ENCODE measurements at regions not wholly inside any gene's neighbourhood (a gene's known extent, or its start where the extent isn't known, plus 50 kb on each side); places are given as distances from the start of the nearest gene placed in this dataset.

DNA sequence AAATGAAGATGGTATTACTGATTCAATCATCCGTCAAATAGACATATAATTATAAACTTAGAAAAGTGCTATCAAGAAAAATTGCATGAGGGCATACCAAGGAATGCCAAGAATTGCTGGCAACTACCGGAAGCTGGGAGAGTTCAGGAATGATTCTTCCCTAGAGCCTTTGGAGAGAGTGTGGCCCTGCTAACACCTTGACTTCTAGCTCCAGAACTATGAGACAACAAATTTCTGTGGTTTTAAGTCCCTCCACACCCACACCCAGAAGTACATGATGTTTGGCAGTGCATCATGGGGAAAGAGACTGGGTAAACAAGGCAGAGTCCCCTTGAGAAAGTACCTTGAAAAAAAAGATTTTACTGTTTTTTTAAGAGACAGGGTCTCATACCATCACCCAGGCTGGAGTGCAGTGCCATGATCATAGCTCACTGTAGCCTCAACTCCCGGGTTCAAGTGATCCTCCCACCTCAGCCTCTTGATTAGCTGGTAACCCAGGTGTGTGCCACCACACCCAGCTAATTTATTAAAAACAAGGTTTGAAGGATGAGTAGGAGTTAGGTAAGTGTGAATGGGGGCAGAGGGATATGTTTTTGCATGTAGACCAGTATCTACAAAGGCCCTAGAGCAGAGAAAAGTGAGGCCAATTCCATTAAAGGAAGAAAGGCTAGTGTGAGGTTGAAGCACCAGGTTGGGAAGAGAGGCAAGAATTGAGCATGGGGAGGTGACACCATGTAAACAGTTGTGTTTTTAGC, 53.1 kb downstream of the GSX2 start:
- in situ Hi-C loops (cut with HindIII; ENCODE audit: low sequenced_read_pairs), result no loop called here

DNA sequence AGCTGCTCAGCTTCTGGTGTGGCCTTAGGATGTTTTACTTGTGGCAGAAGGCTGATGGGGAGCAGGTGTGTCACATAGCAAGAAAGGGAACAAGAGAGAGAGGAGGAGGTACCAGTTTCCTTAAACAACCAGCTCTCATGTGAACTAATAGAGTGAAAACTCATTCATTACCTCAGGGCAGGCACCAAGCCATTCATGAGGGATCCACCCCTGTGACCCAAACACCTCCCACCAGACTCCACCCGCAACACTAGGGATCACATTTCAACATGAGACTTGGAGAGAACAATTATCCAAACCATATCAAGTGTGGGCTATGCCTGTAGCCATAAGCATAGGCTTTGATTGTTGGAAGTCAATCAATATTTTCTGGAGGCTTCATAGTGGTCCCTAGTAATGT, 56.0 kb downstream of the GSX2 start:
- in situ Hi-C loops (cut with HindIII; ENCODE audit: low sequenced_read_pairs), result no loop called here

DNA sequence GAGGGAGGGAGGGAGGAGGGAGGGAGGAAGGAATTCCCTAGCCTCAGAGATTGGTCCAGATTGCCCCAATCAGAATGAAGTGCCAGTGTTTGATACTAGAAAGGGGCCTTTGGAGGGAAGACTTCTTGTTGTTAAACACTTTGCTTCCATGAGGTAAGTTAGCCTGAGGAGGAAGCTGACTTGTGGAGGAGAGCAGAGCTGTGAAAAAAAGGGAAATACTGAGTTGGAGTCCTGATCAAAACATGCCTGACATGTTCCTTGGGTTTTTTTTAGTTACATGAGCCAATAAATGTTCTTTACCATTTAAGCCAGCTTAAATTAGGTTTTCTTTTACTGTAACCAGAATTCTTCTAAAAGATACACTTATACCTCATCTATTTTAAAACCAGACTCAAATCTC, 57.6 kb downstream of the GSX2 start:
- in situ Hi-C loops (cut with HindIII; ENCODE audit: low sequenced_read_pairs), result no loop called here

DNA sequence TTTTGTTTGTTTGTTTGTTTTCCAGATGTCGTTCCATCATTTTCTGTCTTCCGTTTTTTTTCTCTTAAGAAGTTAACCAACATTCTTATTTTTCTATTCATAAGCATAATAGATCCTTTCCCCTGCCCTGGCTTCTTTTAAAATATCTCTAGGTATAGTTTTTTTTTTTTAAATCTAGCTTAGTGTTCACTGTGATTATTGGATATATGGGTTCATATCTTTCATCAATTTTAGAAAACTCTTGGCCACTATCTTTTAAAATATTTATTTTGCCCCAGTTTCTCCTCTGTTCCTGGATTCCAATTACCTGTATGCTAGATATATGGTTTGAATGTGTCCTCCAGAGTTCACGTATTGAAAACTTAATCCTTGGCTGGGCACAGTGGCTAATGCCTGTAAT, 59.6 kb downstream of the GSX2 start:
- in situ Hi-C loops (cut with HindIII; ENCODE audit: low sequenced_read_pairs), result no loop called here

DNA sequence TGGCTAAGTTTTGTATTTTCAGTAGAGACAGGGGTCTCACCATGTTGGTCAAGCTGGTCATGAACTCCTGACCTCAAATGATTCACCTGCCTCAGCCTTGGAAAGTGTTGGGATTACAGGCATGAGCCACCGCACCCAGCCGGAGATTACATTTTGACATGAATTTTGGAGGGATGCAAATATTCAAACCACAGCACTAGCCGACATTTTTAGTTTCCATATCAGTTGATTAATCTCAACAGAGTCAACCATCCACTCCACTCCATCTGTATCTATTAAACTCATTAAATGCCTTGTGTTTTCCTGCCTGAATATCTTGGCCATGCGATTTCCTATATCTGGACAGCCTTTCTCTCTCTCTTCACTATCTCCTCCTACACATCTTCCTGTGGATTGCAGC, 64.1 kb upstream of the PDGFRA start:
- in situ Hi-C loops (cut with HindIII; ENCODE audit: low sequenced_read_pairs), result no loop called here

DNA sequence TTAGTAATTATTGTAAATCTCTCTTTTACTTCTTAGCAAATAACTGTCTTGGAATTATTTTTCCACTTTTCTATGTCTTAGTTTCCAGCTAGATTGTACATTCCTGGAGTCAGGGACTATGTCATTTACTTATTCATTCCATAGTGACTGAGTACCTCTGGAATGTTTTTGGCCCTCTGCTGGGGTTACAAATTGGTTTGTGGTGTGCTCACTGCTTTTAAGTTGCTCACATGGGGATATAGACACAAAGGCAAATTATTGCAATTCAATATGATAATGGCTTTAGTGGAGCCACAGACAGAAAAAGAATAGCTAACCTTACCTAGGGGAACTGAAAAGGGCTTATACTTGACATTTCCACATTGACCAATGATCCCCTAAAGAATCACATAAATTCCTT, 63.7 kb upstream of the PDGFRA start:
- in situ Hi-C loops (cut with HindIII; ENCODE audit: low sequenced_read_pairs), result no loop called here

DNA sequence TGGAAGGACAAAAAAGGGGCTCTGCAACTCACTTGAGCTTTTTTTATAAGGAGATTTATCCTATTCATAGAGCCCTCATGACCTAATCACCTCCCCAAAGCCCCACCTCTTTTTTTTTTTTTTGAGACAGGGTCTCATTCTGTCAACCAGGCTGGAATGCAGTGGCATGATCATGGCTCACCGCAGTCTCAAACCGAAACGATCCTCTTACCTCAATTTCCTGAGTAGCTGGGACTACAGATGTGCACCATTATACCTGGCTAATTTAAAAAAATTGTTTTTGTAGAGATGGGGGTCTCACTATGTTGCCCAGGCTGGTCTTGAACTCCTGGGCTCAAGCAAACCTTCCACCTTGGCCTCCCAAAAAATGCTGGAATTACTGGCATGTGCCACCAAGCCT, 61.6 kb upstream of the PDGFRA start:
- in situ Hi-C loops (cut with HindIII; ENCODE audit: low sequenced_read_pairs), result no loop called here

DNA sequence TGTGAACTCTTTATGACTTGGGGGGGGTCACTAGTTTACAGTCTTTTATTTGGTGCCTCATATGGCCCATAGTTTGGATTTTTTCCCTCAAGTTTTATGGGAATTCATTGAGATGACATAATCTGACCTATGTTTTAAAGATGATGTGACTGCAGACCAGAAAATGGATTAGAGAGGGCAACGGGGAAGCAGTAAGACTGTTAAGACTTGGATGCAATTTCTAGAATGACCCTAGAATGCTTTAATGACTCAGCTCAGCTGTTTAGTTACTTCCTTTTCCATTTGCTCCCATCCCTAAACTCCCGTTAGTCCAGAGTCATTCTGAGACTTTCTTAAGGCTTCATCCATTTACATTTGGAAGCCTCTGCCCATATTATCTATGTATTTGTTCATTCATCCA, 59.9 kb upstream of the PDGFRA start:
- in situ Hi-C loops (cut with HindIII; ENCODE audit: low sequenced_read_pairs), result no loop called here

DNA sequence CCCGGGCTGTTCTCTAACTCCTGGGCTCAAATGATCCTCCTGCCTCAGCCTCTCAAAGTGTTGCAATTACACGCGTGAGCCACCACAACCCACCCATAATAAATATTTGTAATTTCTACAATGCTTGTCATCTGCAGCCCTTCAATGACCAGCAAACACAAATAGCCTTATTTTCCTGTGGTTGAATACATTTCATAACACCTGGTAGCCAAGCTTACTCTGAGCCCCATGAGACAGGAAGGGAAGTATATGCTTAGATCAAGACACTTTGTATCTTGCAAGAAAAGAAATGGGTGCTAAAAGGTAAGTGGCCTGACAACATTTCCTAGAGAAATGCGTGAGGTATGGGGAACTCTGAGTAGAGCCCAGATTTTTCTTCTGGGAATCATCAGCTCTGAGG, 56.9 kb upstream of the PDGFRA start:
- in situ Hi-C loops (cut with HindIII; ENCODE audit: low sequenced_read_pairs), result loop anchor here (5.0 kb wide), 1 partner anchor 35 kb away; no protein-coding TSS in a partner anchor

DNA sequence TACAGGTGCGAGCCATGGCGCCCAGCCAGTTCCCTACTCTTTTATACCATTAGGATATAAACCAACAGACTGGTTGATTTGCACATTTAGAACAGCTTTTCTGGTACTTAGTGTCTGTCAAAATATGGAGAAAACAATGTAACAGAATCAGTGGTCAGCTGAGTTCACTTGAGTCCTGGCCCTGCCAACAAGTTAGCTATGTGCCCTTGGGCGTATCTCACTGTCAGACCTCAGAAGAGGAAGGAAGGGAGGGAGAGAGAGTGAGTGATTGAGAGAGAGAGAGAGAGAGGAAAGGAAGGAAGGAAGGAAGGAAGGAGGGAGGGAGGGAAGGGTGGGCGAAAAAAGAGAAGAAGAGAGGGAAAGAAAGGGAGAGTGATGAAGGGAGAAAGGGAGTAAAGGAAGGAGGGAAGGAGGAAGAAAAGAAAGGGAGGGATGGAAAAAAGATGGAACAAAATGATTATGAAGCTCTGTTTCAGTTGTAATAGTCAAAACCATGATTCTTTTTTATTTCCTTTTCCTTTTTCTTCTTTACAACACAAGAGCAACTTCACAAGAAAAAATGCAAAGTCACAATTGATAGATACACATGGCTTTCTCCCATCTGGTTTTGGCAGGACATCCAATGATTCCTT, 55.7 kb upstream of the PDGFRA start:
- in situ Hi-C loops (cut with HindIII; ENCODE audit: low sequenced_read_pairs), result loop anchor here (5.0 kb wide), 1 partner anchor 36 kb away; no protein-coding TSS in a partner anchor

DNA sequence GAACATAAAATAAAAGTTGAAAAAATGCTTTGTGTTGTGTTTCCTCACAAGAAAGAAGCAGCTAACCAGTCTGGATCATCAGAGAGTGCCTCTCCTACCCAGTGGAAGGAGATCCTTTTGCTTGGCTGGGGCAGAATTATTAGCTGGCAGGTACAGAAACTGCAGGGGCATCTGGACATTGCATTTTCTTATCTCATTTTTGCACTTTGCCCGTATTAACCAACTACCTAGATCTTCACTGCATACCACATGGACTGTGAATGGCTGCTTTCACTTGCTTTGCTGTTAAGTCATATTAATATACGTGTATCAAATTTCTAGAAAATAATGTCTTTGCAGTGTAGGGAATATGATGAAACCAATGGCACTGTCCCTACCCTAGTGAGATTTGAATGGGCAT, 52.9 kb upstream of the PDGFRA start:
- in situ Hi-C loops (cut with HindIII; ENCODE audit: low sequenced_read_pairs), result no loop called here

Data from endothelial cell of hepatic sinusoid (primary cell).